ENCODE measurements at regions not wholly inside any gene's neighbourhood (a gene's known extent, or its start where the extent isn't known, plus 50 kb on each side); places are given as distances from the start of the nearest gene placed in this dataset.

- peak; percentile 92 for DNase-seq (ENCODE audit: low read depth)
Measured at GRCh38 chr1:88145752-88146151, 538.3 kb upstream of the PKN2 start.

DNA sequence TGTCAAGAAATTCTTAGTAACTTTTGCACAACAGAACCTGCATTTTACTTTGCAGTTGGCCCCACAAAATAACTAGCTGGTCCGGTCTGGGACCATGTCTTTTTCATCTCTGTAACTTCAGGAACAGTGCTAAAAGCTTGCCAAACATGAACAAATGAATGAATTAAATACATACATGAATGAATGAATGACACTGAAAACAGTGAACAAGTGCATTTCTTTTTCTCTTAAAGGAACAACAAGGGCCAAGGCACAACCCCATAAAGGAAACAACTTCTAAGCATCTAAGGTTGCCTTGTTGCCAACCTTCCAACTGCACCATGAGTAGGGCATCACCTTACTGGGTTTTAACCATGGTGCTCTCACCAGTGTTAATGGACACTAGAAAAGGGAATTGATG, 534.4 kb upstream of the PKN2 start:
- no peak for DNase-seq (ENCODE audit: low read depth)

GRCh38 chr1:88150330-88150729, 533.7 kb upstream of the PKN2 start:
- DNase-seq (ENCODE audit: low read depth): peak; percentile 95

DNA sequence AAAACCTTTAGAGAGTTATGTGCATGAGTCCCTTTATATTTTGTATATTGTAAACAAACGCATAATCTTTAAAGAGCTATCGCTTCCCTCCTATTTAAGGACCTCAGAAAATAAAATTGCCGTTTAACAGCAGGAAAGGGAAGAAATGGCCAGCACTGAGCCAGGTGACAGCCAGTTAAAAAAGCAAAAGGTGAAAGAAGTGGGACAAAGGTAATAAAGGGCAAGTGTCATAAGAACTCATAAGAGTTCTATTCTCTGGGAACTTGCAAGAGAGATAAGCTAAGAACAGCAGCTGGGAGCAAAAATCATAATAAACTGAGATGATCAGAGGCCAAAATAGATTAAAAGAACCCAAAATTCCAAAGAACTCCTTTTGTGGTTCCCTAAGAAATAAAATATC, 520.9 kb upstream of the PKN2 start:
- DNase-seq (ENCODE audit: low read depth): no peak

DNA sequence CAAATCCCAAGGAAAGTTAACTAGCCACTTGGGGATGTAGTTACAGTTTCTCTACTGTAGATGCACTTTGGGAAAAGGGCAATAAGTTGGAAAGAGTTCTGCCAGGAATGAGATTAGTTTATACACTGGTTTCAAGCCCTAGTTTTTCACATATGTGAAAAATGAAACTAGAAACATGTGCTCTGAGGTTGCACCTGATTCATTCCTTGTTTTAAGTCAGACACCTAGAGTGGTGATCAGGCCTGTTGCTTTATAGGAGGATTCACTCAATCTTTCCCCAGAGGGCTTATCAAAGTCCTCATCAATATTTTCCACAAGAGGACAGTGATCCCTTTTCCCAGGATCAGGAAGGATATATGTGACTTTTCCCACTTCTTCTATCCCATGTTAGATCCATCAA, 515.9 kb upstream of the PKN2 start:
- DNase-seq (ENCODE audit: low read depth): no peak

- DNase-seq (ENCODE audit: low read depth): peak; percentile 90
Measured at GRCh38 chr1:88169139-88169538, 514.9 kb upstream of the PKN2 start.

GRCh38 chr1:88169939-88170338, 514.1 kb upstream of the PKN2 start:
- peak; percentile 93 for DNase-seq (ENCODE audit: low read depth)

GRCh38 chr1:88175120-88175630, 508.9 kb upstream of the PKN2 start:
- DNase-seq (ENCODE audit: low read depth): peak; percentile 75

DNA sequence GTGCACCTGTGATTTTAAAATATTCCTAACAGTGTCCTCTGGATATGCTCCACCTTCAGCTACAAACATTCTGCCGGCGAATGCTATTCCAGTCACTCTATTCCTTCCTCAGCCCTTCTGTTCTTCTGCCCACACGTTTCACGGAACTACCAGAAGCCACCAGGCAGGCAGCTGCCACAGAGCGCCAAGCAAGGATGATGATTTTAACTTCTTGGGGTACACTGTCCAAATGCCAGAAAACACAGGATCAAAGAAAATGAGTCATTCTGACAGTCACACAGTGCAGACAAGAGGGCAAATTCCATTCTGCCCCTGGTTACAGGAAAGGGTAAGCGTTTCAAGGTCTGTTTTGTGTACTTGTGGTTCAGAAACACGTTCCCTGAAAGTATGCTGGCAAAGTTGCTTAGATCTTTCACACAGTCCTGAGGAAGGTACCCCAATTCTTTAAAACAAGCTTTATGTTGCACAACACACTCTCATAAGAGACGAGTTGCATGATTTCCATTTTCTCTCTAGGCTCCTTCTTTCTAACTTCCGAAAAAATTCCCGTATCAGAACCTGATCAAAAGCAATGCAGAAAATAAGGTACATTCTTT, 508.3 kb upstream of the PKN2 start:
- peak; percentile 94 for DNase-seq (ENCODE audit: low read depth)

GRCh38 chr1:88179943-88180342, 504.1 kb upstream of the PKN2 start:
- no peak for DNase-seq (ENCODE audit: low read depth)

GRCh38 chr1:88180449-88181108, 503.5 kb upstream of the PKN2 start:
- DNase-seq (ENCODE audit: low read depth): peak; percentile 83

DNA sequence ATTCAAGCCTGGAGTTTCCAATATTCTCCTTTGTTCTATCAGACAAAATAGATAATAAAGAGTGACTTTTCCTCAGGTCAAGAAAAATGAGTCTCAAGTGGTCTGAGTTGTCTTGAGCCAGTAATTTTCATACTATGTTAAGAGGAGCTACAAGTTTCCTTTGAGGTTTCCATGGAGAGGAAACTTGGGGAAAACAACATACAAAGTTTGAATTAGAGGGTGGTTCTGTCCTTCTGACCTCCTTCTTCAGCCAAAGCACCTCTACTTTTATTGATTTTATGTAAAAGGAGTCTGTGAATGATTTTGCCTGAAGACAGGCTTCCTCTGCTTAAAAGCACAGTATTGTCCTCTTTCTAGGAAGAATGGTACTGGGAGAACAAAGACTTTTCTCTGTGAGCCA, 497.2 kb upstream of the PKN2 start:
- no peak for DNase-seq (ENCODE audit: low read depth)

DNA sequence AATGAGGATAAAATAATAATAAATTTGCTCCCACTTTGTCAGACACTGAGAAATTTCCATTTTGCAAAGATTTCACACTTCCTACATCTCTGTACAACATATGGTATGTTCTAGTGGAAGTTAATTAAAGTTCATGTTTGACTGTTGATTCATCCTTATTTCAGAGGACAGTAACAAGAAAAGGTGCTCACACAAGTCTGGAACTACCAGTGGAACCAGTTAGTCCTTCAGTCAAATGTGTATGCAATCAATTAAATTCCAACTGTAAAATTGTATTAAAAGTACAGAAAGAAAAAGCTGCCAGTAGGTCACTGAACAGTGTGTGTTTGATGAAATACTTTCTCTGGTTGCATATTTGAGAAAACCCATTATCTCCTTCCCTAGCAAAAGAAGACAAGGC, 496.0 kb upstream of the PKN2 start:
- DNase-seq (ENCODE audit: low read depth): no peak

DNA sequence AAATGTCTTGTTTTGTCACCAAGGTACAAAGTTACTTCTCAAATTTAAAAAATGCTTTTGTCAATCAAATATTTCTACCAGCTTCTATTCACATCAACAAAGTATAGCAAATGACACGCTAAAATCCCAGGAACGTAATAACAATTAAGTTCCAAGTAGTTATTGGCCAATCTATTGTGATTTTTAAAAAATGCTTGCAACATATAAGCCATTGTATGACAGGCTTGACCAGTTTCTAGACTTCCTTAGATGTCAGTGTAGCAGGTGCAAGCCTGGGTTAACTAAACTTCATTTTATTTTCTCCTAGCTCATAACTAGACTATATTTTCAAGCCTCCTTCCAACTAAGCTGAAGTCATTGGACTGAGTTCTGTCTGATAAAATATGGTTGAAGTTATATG, 494.5 kb upstream of the PKN2 start:
- DNase-seq (ENCODE audit: low read depth): no peak

DNA sequence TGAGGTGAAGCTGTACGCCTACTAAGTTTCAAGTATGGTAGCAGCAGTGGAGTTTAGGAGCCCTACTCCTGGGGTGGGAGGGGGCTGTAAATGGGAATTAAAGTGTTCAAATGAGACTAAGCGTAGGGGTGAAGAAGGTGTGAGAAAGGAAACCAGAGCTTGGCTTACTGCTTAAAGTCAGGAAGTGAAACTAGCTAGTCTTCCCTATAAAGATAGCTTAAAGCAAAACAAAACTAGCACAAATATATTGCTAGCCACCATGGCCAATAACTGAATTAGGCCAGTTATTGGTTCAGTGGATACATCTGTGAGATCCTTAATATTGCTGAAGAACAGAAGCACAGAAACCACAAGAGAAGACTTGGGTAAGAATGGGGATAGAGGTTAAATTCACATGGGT, 492.2 kb upstream of the PKN2 start:
- no peak for DNase-seq (ENCODE audit: low read depth)

GRCh38 chr1:88194542-88194941, 489.5 kb upstream of the PKN2 start:
- DNase-seq (ENCODE audit: low read depth): no peak

- no peak for DNase-seq (ENCODE audit: low read depth)
Measured at GRCh38 chr1:88200545-88200944, 483.5 kb upstream of the PKN2 start.

GRCh38 chr1:88204111-88204510, 480.0 kb upstream of the PKN2 start:
- DNase-seq (ENCODE audit: low read depth): no peak

DNA sequence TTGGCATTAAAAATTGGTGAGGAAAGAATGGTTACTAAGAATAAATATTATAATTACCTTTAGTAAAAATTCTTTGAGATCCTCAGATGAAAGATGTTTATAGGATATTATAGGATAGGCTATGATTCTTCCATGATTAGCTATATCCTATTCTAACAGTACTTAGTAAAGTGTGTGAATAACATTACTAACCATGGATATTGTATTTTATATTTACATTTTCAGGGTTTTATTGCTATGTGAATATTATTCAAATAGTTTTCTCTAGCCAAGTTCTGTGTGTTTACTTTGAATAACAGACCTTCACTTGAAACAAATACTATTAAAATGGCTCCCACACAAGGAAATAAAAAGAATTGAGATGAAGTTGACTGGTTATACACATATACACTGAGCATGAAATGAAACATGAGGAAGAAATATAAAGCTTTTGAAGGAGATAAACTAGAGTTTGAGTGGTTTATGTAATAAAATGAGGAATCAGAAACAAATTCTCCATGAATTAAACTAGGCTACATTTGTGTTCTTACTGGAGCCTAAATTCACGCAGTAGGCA, 479.4 kb upstream of the PKN2 start:
- DNase-seq (ENCODE audit: low read depth): no peak

DNA sequence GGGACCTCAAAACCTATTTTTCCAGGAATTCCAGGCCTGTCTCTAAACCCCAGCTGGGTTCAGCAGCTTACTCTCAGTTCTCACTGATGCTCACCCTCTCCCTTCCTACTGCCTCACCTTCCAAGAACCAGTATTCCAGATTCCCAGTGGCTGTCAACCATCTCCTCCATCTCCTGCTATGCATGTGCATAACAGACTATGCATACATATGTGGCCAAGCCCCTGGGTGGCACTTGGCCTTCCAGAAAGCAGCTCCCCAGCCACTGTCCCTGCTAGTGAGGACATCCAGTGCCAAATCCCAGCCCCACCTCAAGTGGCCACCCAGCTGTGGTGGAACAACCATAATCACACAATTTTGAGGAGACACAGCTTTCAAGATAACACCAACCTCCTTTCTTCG, 475.7 kb upstream of the PKN2 start:
- no peak for DNase-seq (ENCODE audit: low read depth)

GRCh38 chr1:88210103-88210787, 473.8 kb upstream of the PKN2 start:
- no peak for DNase-seq (ENCODE audit: low read depth)

GRCh38 chr1:88216441-88216840, 467.6 kb upstream of the PKN2 start:
- no peak for DNase-seq (ENCODE audit: low read depth)

GRCh38 chr1:88217386-88217785, 466.7 kb upstream of the PKN2 start:
- DNase-seq (ENCODE audit: low read depth): no peak

Measured in renal cortical epithelial cell (primary cell).